Activated CD4-positive, alpha-beta T cell treated with anti-CD3 and anti-CD28 coated beads, Interleukin-2, amount 10 ng/mL, durations not matched to agents 7 days and 5 days (primary cell): ENCODE measurements at regions not wholly inside any gene's neighbourhood (a gene's known extent, or its start where the extent isn't known, plus 50 kb on each side); places are given as distances from the start of the nearest gene placed in this dataset.
"Not testable (repeated sequence)": the region's sequence is repeated elsewhere in the genome, so short reads cannot be mapped to it uniquely, and the experiment has no call there.

ENCODE experiments used
- CTCF ChIA-PET: fragments of 350-600 bp; sonication (Branson Sonifier 250); formaldehyde crosslinking; loops from one replicate; lab custom pipeline; 2021; ENCODE audit warnings: antibody characterized with exemption; lab: Charles Lee
- POLR2A ChIA-PET: fragments of 350-600 bp; sonication (Branson Sonifier 250); formaldehyde crosslinking; loops from one replicate; lab custom pipeline; 2021; ENCODE audit warnings: antibody characterized with exemption; lab: Charles Lee
- DNase-seq: peaks from one replicate; pipeline ENCODE4 v3.0.0-alpha.2; 2020
- H3K27ac Mint-ChIP-seq: one replicate; pipeline ENCODE4 v1.8.0; 2021; ENCODE audit warnings: mild to moderate bottlenecking, moderate library complexity, mixed read lengths
- H3K27me3 Mint-ChIP-seq: one replicate; pipeline ENCODE4 v1.8.0; 2021; ENCODE audit warnings: mixed read lengths
- H3K36me3 Mint-ChIP-seq: one replicate; pipeline ENCODE4 v1.8.0; 2021; ENCODE audit warnings: low read depth, mixed read lengths
- H3K4me1 Mint-ChIP-seq: one replicate; pipeline ENCODE4 v1.8.0; 2021; ENCODE audit warnings: mixed read lengths
- H3K4me3 Mint-ChIP-seq: one replicate; pipeline ENCODE4 v1.8.0; 2021; ENCODE audit warnings: mild to moderate bottlenecking, moderate library complexity, mixed read lengths
- H3K9me3 Mint-ChIP-seq: one replicate; pipeline ENCODE4 v1.8.0; 2021; ENCODE audit warnings: mixed read lengths

- no peaks in the 10 kb centered on the region for H3K27me3 Mint-ChIP-seq
- no peak overlapping the region for H3K27ac Mint-ChIP-seq
- H3K4me3 Mint-ChIP-seq = no peak overlapping the region
- no peaks in the 10 kb centered on the region for H3K36me3 Mint-ChIP-seq
- no peak for DNase-seq
- ChIA-PET POLR2A (interaction anchor here (0.6 kb wide), 1 partner anchor 26 kb away, joined by 3 read pairs; no protein-coding TSS in a partner anchor), CTCF (no interaction called here)
- H3K9me3 Mint-ChIP-seq = peaks cover 11% of the 10 kb centered on the region
- no peaks in the 10 kb centered on the region for H3K4me1 Mint-ChIP-seq
These were observed 821.3 kb downstream of the TRIML1 start for GRCh38 chr4:188960411-188961093.

- CTCF ChIA-PET = no interaction called here
- no peak for DNase-seq
- POLR2A ChIA-PET = no interaction called here
- Mint-ChIP-seq H3K4me1 (no peaks in the 10 kb centered on the region), H3K36me3 (no peaks in the 10 kb centered on the region), H3K9me3 (peaks cover 5% of the 10 kb centered on the region), H3K27me3 (no peaks in the 10 kb centered on the region), H3K4me3 (no peak overlapping the region), H3K27ac (no peak overlapping the region)
These were observed 831.9 kb downstream of the TRIML1 start for GRCh38 chr4:188971125-188971524.

GRCh38 chr4:188975271-188975670 is 836.0 kb downstream of the TRIML1 start:
- POLR2A ChIA-PET = no interaction called here
- H3K27ac Mint-ChIP-seq = no peak overlapping the region
- no peak overlapping the region for H3K4me3 Mint-ChIP-seq
- H3K9me3 Mint-ChIP-seq = peaks cover 5% of the 10 kb centered on the region
- no peaks in the 10 kb centered on the region for H3K27me3 Mint-ChIP-seq
- CTCF ChIA-PET = no interaction called here
- H3K4me1 Mint-ChIP-seq = no peaks in the 10 kb centered on the region
- H3K36me3 Mint-ChIP-seq = no peaks in the 10 kb centered on the region
- no peak for DNase-seq

GRCh38 chr4:188976644-188977115 is 837.4 kb downstream of the TRIML1 start:
- Mint-ChIP-seq H3K36me3 (no peaks in the 10 kb centered on the region), H3K27ac (no peak overlapping the region)
- POLR2A ChIA-PET = no interaction called here

GRCh38 chr4:188977232-188977631 is 838.0 kb downstream of the TRIML1 start:
- H3K36me3 Mint-ChIP-seq, H3K9me3 Mint-ChIP-seq, DNase-seq, POLR2A ChIA-PET, H3K27me3 Mint-ChIP-seq, H3K27ac Mint-ChIP-seq, H3K4me3 Mint-ChIP-seq, CTCF ChIA-PET, H3K4me1 Mint-ChIP-seq: not testable (repeated sequence)

More at GRCh38 chr4:188976644-188977115, 837.4 kb downstream of the TRIML1 start:
- CTCF ChIA-PET = no interaction called here
- Mint-ChIP-seq H3K9me3 (peaks cover 5% of the 10 kb centered on the region), H3K27me3 (no peaks in the 10 kb centered on the region), H3K4me1 (no peaks in the 10 kb centered on the region), H3K4me3 (no peak overlapping the region)
- DNase-seq = no peak

- Mint-ChIP-seq H3K27me3 (no peaks in the 10 kb centered on the region), H3K27ac (no peak overlapping the region)
- POLR2A ChIA-PET = no interaction called here
These were observed 845.3 kb downstream of the TRIML1 start for GRCh38 chr4:188984518-188984917.

GRCh38 chr4:188986271-188986689 is 847.0 kb downstream of the TRIML1 start:
- no peaks in the 10 kb centered on the region for H3K4me1 Mint-ChIP-seq
- H3K4me3 Mint-ChIP-seq = no peak overlapping the region
- ChIA-PET CTCF (no interaction called here), POLR2A (no interaction called here)
- no peak for DNase-seq
- no peaks in the 10 kb centered on the region for H3K36me3 Mint-ChIP-seq
- H3K9me3 Mint-ChIP-seq = peaks cover 7% of the 10 kb centered on the region
- no peaks in the 10 kb centered on the region for H3K27me3 Mint-ChIP-seq
- H3K27ac Mint-ChIP-seq = no peak overlapping the region

More at GRCh38 chr4:188984518-188984917, 845.3 kb downstream of the TRIML1 start:
- no peak for DNase-seq
- Mint-ChIP-seq H3K4me3 (no peak overlapping the region), H3K9me3 (peaks cover 7% of the 10 kb centered on the region), H3K4me1 (no peaks in the 10 kb centered on the region), H3K36me3 (no peaks in the 10 kb centered on the region)
- CTCF ChIA-PET = no interaction called here

GRCh38 chr4:188987011-188987410 is 847.8 kb downstream of the TRIML1 start:
- peaks cover 7% of the 10 kb centered on the region for H3K9me3 Mint-ChIP-seq
- no peak for DNase-seq
- H3K4me3 Mint-ChIP-seq = no peak overlapping the region
- H3K27ac Mint-ChIP-seq = no peak overlapping the region
- POLR2A ChIA-PET = interaction anchor here (0.6 kb wide), 1 partner anchor 26 kb away, joined by 3 read pairs; no protein-coding TSS in a partner anchor
- H3K36me3 Mint-ChIP-seq = no peaks in the 10 kb centered on the region
- H3K4me1 Mint-ChIP-seq = no peaks in the 10 kb centered on the region
- CTCF ChIA-PET = no interaction called here
- H3K27me3 Mint-ChIP-seq = no peaks in the 10 kb centered on the region

GRCh38 chr4:188988131-188988530 is 848.9 kb downstream of the TRIML1 start:
- H3K36me3 Mint-ChIP-seq = no peaks in the 10 kb centered on the region
- no peaks in the 10 kb centered on the region for H3K4me1 Mint-ChIP-seq
- no peak for DNase-seq
- H3K27ac Mint-ChIP-seq = no peak overlapping the region
- ChIA-PET POLR2A (no interaction called here), CTCF (no interaction called here)
- H3K4me3 Mint-ChIP-seq = no peak overlapping the region
- H3K27me3 Mint-ChIP-seq = no peaks in the 10 kb centered on the region
- peaks cover 7% of the 10 kb centered on the region for H3K9me3 Mint-ChIP-seq

- Mint-ChIP-seq H3K27ac (no peak overlapping the region), H3K4me3 (no peak overlapping the region), H3K27me3 (no peaks in the 10 kb centered on the region), H3K36me3 (no peaks in the 10 kb centered on the region), H3K4me1 (no peaks in the 10 kb centered on the region), H3K9me3 (peaks cover 7% of the 10 kb centered on the region)
- no peak for DNase-seq
- ChIA-PET POLR2A (no interaction called here), CTCF (no interaction called here)
These were observed 850.1 kb downstream of the TRIML1 start for GRCh38 chr4:188989371-188989770.

GRCh38 chr4:188992706-188993105 is 853.5 kb downstream of the TRIML1 start:
- H3K9me3 Mint-ChIP-seq = no peaks in the 10 kb centered on the region
- no peaks in the 10 kb centered on the region for H3K27me3 Mint-ChIP-seq
- no peak overlapping the region for H3K27ac Mint-ChIP-seq
- POLR2A ChIA-PET = no interaction called here
- no peaks in the 10 kb centered on the region for H3K4me1 Mint-ChIP-seq
- CTCF ChIA-PET = no interaction called here
- no peak for DNase-seq
- H3K4me3 Mint-ChIP-seq = no peak overlapping the region
- H3K36me3 Mint-ChIP-seq = no peaks in the 10 kb centered on the region

- Mint-ChIP-seq H3K36me3 (no peaks in the 10 kb centered on the region), H3K9me3 (no peaks in the 10 kb centered on the region), H3K4me3 (no peak overlapping the region), H3K27ac (no peak overlapping the region), H3K27me3 (no peaks in the 10 kb centered on the region), H3K4me1 (no peaks in the 10 kb centered on the region)
- DNase-seq = no peak
- CTCF ChIA-PET = interaction anchor here (0.6 kb wide), 1 partner anchor 136 kb away, joined by 3 read pairs; no protein-coding TSS in a partner anchor
- POLR2A ChIA-PET = no interaction called here
These were observed 854.6 kb downstream of the TRIML1 start for GRCh38 chr4:188993871-188994270.

GRCh38 chr4:189001283-189001970 is 862.2 kb downstream of the TRIML1 start:
- H3K36me3 Mint-ChIP-seq = no peaks in the 10 kb centered on the region
- H3K27ac Mint-ChIP-seq = no peak overlapping the region
- ChIA-PET CTCF (no interaction called here), POLR2A (no interaction called here)
- peaks cover 11% of the 10 kb centered on the region for H3K9me3 Mint-ChIP-seq
- H3K4me1 Mint-ChIP-seq = no peaks in the 10 kb centered on the region
- DNase-seq = no peak
- no peaks in the 10 kb centered on the region for H3K27me3 Mint-ChIP-seq
- H3K4me3 Mint-ChIP-seq = no peak overlapping the region
